Inflammatory macrophage treated with lipopolysaccharide for 4 hours (primary cell): ENCODE measurements at regions not wholly inside any gene's neighbourhood (a gene's known extent, or its start where the extent isn't known, plus 50 kb on each side); places are given as distances from the start of the nearest gene placed in this dataset.
"Not testable (repeated sequence)": the region's sequence is repeated elsewhere in the genome, so short reads cannot be mapped to it uniquely, and the experiment has no call there.

ENCODE experiments used
- DNase-seq: peaks from one replicate; pipeline ENCODE4 v3.0.0-alpha.2; 2020

- peak; percentile 63 for DNase-seq
Measured at GRCh38 chrX:66110112-66110511, 53.9 kb upstream of the HEPH start.

GRCh38 chrX:66107860-66108259 lies 56.2 kb upstream of the HEPH start:
- DNase-seq: not testable (repeated sequence)

DNA sequence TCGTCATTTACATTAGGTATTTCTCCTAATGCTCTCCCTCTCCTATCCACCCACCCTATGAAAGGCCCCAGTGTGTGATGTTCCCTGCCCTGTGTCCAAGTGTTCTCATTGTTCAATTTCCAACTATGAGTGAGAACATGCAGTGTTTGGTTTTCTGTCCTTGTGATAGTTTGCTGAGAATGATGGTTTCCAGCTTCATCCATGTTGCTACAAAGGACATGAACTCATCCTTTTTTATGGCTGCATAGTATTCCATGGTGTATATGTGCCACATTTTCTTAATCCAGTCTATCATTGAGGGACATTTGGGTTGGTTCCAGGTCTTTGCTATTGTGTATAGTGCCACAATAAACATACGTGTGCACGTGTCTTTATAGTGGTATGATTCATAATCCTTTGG lies 61.6 kb upstream of the HEPH start:
- DNase-seq: not testable (repeated sequence)

GRCh38 chrX:66098162-66098561 lies 58.3 kb upstream of the VSIG4 start:
- DNase-seq: no peak

GRCh38 chrX:66096987-66097386 lies 57.1 kb upstream of the VSIG4 start:
- DNase-seq: not testable (repeated sequence)

GRCh38 chrX:66090004-66090403 lies 50.1 kb upstream of the VSIG4 start:
- DNase-seq: not testable (repeated sequence)
